ENCODE measurements at regions not wholly inside any gene's neighbourhood (a gene's known extent, or its start where the extent isn't known, plus 50 kb on each side); places are given as distances from the start of the nearest gene placed in this dataset.

DNA sequence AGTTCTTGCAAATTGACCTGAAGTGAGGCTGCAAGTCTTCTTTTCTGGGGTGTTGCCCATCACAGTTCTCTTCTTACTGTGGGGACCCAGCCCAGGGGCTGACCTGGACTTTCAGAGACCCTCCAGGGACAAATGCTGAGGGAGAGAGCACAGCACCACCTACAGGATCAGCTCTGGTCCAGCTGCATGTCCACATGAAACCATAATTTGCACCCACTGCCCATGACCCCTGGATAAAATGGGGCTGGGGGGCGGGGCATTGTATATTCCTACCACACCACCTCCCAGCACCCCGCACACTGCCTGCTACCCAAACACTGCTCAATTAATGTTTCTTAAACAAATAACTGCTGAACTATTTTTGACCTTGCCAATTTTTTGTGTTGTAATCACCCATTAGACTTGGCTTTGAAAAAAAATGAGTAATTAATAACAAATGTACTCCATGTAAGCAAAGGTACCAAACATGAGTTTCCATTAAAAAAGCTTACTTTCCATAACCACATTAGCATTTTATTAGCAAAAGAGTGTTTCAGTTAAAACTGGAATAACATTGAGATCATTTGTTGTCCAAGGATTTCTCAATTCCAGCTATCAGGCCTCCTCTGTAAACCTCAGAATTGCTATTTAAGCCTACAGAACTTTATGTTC lies 168.0 kb upstream of the RAB4A start (continued):
- no peak for TF ChIP-seq TBX2 (CRISPR knock-in tag; IDR thresholded peaks at IDR 0.05; ENCODE audit: borderline replicate concordance)
- TF ChIP-seq ZNF451 (CRISPR knock-in tag; IDR thresholded peaks at IDR 0.05) = no peak
- no peak for TF ChIP-seq ZNF598 (CRISPR knock-in tag; IDR thresholded peaks at IDR 0.05; ENCODE audit: borderline replicate concordance)
- no peak for TF ChIP-seq MED8 (CRISPR knock-in tag; IDR thresholded peaks at IDR 0.05; ENCODE audit: insufficient replicate concordance)
- TF ChIP-seq, protein P1, sequence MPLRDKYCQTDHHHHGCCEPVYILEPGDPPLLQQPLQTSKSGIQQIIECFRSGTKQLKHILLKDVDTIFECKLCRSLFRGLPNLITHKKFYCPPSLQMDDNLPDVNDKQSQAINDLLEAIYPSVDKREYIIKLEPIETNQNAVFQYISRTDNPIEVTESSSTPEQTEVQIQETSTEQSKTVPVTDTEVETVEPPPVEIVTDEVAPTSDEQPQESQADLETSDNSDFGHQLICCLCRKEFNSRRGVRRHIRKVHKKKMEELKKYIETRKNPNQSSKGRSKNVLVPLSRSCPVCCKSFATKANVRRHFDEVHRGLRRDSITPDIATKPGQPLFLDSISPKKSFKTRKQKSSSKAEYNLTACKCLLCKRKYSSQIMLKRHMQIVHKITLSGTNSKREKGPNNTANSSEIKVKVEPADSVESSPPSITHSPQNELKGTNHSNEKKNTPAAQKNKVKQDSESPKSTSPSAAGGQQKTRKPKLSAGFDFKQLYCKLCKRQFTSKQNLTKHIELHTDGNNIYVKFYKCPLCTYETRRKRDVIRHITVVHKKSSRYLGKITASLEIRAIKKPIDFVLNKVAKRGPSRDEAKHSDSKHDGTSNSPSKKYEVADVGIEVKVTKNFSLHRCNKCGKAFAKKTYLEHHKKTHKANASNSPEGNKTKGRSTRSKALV (CRISPR knock-in tag; IDR thresholded peaks at IDR 0.05) = no peak
- no peak for TF ChIP-seq ZSCAN12 (CRISPR knock-in tag; IDR thresholded peaks at IDR 0.05)
- TF ChIP-seq ZNF616 (CRISPR knock-in tag; IDR thresholded peaks at IDR 0.05; ENCODE audit: low read depth) = no peak
- no peak for TF ChIP-seq SRY (CRISPR knock-in tag; IDR thresholded peaks at IDR 0.05)
- TF ChIP-seq, protein P2, sequence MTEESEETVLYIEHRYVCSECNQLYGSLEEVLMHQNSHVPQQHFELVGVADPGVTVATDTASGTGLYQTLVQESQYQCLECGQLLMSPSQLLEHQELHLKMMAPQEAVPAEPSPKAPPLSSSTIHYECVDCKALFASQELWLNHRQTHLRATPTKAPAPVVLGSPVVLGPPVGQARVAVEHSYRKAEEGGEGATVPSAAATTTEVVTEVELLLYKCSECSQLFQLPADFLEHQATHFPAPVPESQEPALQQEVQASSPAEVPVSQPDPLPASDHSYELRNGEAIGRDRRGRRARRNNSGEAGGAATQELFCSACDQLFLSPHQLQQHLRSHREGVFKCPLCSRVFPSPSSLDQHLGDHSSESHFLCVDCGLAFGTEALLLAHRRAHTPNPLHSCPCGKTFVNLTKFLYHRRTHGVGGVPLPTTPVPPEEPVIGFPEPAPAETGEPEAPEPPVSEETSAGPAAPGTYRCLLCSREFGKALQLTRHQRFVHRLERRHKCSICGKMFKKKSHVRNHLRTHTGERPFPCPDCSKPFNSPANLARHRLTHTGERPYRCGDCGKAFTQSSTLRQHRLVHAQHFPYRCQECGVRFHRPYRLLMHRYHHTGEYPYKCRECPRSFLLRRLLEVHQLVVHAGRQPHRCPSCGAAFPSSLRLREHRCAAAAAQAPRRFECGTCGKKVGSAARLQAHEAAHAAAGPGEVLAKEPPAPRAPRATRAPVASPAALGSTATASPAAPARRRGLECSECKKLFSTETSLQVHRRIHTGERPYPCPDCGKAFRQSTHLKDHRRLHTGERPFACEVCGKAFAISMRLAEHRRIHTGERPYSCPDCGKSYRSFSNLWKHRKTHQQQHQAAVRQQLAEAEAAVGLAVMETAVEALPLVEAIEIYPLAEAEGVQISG (CRISPR knock-in tag; IDR thresholded peaks at IDR 0.05) = no peak
- TF ChIP-seq ZNF382 (CRISPR knock-in tag; IDR thresholded peaks at IDR 0.05; ENCODE audit: borderline replicate concordance) = no peak
- TF ChIP-seq SALL1 (CRISPR knock-in tag; IDR thresholded peaks at IDR 0.05) = peak; percentile 16; the same call in 1 of the 2 replicates
- no peak for TF ChIP-seq PHB2 (IDR thresholded peaks at IDR 0.05; ENCODE audit: partially characterized antibody)
- no peak for TF ChIP-seq KLF12 (CRISPR knock-in tag; IDR thresholded peaks at IDR 0.05; ENCODE audit: borderline replicate concordance)
- TF ChIP-seq, protein P3, sequence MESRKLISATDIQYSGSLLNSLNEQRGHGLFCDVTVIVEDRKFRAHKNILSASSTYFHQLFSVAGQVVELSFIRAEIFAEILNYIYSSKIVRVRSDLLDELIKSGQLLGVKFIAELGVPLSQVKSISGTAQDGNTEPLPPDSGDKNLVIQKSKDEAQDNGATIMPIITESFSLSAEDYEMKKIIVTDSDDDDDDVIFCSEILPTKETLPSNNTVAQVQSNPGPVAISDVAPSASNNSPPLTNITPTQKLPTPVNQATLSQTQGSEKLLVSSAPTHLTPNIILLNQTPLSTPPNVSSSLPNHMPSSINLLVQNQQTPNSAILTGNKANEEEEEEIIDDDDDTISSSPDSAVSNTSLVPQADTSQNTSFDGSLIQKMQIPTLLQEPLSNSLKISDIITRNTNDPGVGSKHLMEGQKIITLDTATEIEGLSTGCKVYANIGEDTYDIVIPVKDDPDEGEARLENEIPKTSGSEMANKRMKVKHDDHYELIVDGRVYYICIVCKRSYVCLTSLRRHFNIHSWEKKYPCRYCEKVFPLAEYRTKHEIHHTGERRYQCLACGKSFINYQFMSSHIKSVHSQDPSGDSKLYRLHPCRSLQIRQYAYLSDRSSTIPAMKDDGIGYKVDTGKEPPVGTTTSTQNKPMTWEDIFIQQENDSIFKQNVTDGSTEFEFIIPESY (CRISPR knock-in tag; IDR thresholded peaks at IDR 0.05) = no peak
- TF ChIP-seq NCOA2 (CRISPR knock-in tag; IDR thresholded peaks at IDR 0.05) = no peak
- no peak for TF ChIP-seq RBAK (CRISPR knock-in tag; IDR thresholded peaks at IDR 0.05)
- no peak for TF ChIP-seq ZSCAN25 (CRISPR knock-in tag; IDR thresholded peaks at IDR 0.05)
- TF ChIP-seq, protein P4, sequence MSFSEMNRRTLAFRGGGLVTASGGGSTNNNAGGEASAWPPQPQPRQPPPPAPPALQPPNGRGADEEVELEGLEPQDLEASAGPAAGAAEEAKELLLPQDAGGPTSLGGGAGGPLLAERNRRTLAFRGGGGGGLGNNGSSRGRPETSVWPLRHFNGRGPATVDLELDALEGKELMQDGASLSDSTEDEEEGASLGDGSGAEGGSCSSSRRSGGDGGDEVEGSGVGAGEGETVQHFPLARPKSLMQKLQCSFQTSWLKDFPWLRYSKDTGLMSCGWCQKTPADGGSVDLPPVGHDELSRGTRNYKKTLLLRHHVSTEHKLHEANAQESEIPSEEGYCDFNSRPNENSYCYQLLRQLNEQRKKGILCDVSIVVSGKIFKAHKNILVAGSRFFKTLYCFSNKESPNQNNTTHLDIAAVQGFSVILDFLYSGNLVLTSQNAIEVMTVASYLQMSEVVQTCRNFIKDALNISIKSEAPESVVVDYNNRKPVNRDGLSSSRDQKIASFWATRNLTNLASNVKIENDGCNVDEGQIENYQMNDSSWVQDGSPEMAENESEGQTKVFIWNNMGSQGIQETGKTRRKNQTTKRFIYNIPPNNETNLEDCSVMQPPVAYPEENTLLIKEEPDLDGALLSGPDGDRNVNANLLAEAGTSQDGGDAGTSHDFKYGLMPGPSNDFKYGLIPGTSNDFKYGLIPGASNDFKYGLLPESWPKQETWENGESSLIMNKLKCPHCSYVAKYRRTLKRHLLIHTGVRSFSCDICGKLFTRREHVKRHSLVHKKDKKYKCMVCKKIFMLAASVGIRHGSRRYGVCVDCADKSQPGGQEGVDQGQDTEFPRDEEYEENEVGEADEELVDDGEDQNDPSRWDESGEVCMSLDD (CRISPR knock-in tag; IDR thresholded peaks at IDR 0.05; ENCODE audit: borderline replicate concordance) = no peak
- no peak for TF ChIP-seq MEIS2 (CRISPR knock-in tag; IDR thresholded peaks at IDR 0.05)
- no peak for TF ChIP-seq SOX6 (IDR thresholded peaks at IDR 0.05)
- no peak for TF ChIP-seq SOX6 (CRISPR knock-in tag; IDR thresholded peaks at IDR 0.05)
- TF ChIP-seq AGO1 (IDR thresholded peaks at IDR 0.05; ENCODE audit: low read depth, low read length, poor library complexity, severe bottlenecking) = no peak

Data from HepG2 (cell line).